Thyroid gland (tissue), 4 donors: ENCODE measurements at regions not wholly inside any gene's neighbourhood (a gene's known extent, or its start where the extent isn't known, plus 50 kb on each side); places are given as distances from the start of the nearest gene placed in this dataset.

Experiments
- DNase-seq, 2 donors: peaks; one replicate each; pipeline ENCODE4 v3.0.0-alpha.2; 2019
- H3K27ac ChIP-seq, 3 donors: fragments of 200-600 bp; sonication (generic); 1 replicate in 2 of 3; 2 replicates in 1 of 3; pipeline ENCODE4 v1.5.1; 2016 to 2019; ENCODE audit warnings: mild to moderate bottlenecking in 1 of 3, moderate library complexity in 1 of 3
- H3K27me3 ChIP-seq: fragments of 200-600 bp; sonication (generic); one replicate; pipeline ENCODE4 v1.5.1; 2019
- H3K36me3 ChIP-seq, 2 donors: fragments of 200-600 bp; sonication (generic); one replicate each; pipeline ENCODE4 v1.5.1; 2016 to 2019
- H3K4me1 ChIP-seq, 2 donors: fragments of 200-600 bp; sonication (generic); one replicate each; pipeline ENCODE4 v1.5.1; 2017 to 2019
- H3K4me3 ChIP-seq, 3 donors: fragments of 200-600 bp; sonication (generic); replicated peaks in 1 of 3; 1 replicate in 2 of 3; 2 replicates in 1 of 3; pipeline ENCODE4 v1.5.1; 2016; ENCODE audit warnings: mild to moderate bottlenecking in 1 of 3
- H3K9me3 ChIP-seq: fragments of 200-600 bp; sonication (generic); one replicate; pipeline ENCODE4 v1.5.1; 2017
- CTCF ChIP-seq, 6 experiments: fragments of 200-600 bp in 3 of 6; fragments of 450-650 bp in 3 of 6; sonication (generic) in 3 of 6; IDR thresholded peaks; one replicate each; pipeline ENCODE4 v1.5.1; 2016 to 2019; ENCODE audit warnings: antibody characterized with exemption in 6 of 6, mild to moderate bottlenecking in 2 of 6, inconsistent platforms in 1 of 6, moderate library complexity in 1 of 6
- POLR2A ChIP-seq, 2 donors: fragments of 450-650 bp; IDR thresholded peaks; one replicate each; pipeline ENCODE4 v1.6.1; 2017; ENCODE audit warnings: antibody characterized with exemption in 2 of 2, mild to moderate bottlenecking in 2 of 2, moderate library complexity in 1 of 2
- WGBS, 2 donors: methylation state at CpG; one replicate each; pipeline ENCODE4 v1.1.5; 2017; 5-methylcytosine and 5-hydroxymethylcytosine counted together
- intact Hi-C: fragments of 100-400 bp; cut with DNase I; formaldehyde crosslinking; loops from one replicate; pipeline ENCODE4 v1.15.1; 2023

GRCh38 chr6:147055821-147056392, 148.3 kb upstream of the STXBP5 start:
- TF ChIP-seq CTCF (IDR thresholded peaks at IDR 0.05) (no peak), POLR2A (IDR thresholded peaks at IDR 0.05) (no peak)
- Histone ChIP-seq H3K27me3 (no peaks in the 10 kb centered on the region), H3K4me1 (no peaks in the 10 kb centered on the region), H3K4me3 (no peak overlapping the region), H3K9me3 (no peaks in the 10 kb centered on the region), H3K27ac (no peak overlapping the region), H3K36me3 (no peaks in the 10 kb centered on the region)
- intact Hi-C loops = no loop called here
- no peak for DNase-seq
- WGBS, 2 donors = 86% methylated on average over 8 of the region's 8 CpGs

- Histone ChIP-seq H3K9me3 (no peaks in the 10 kb centered on the region), H3K27me3 (no peaks in the 10 kb centered on the region), H3K4me3 (no peak overlapping the region), H3K36me3 (no peaks in the 10 kb centered on the region), H3K4me1 (no peaks in the 10 kb centered on the region), H3K27ac (no peak overlapping the region)
- intact Hi-C loops = no loop called here
- no peak for DNase-seq
- 84 to 87% methylated on average over 1 of the region's 1 CpG for WGBS, 2 donors
- TF ChIP-seq POLR2A (IDR thresholded peaks at IDR 0.05) = no peak
- no peak for TF ChIP-seq CTCF (IDR thresholded peaks at IDR 0.05)
Measured at GRCh38 chr6:147057188-147057587, 147.0 kb upstream of the STXBP5 start.

GRCh38 chr6:147057705-147058342, 146.4 kb upstream of the STXBP5 start:
- Histone ChIP-seq H3K27ac (no peak overlapping the region), H3K4me3 (no peak overlapping the region), H3K27me3 (no peaks in the 10 kb centered on the region), H3K4me1 (no peaks in the 10 kb centered on the region), H3K9me3 (no peaks in the 10 kb centered on the region), H3K36me3 (no peaks in the 10 kb centered on the region)
- intact Hi-C loops = no loop called here
- DNase-seq = no peak
- TF ChIP-seq CTCF (IDR thresholded peaks at IDR 0.05) (no peak), POLR2A (IDR thresholded peaks at IDR 0.05) (no peak)
- WGBS, 2 donors = 93 to 94% methylated on average over 3 of the region's 3 CpGs

GRCh38 chr6:147058786-147059385, 145.3 kb upstream of the STXBP5 start:
- H3K9me3 ChIP-seq = no peaks in the 10 kb centered on the region
- H3K27me3 ChIP-seq = no peaks in the 10 kb centered on the region
- intact Hi-C loops = no loop called here
- no peaks in the 10 kb centered on the region for H3K4me1 ChIP-seq
- 21 to 50% methylated on average over 1 of the region's 1 CpG for WGBS, 2 donors
- no peak for DNase-seq
- no peak overlapping the region for H3K27ac ChIP-seq
- H3K4me3 ChIP-seq = no peak overlapping the region
- no peaks in the 10 kb centered on the region for H3K36me3 ChIP-seq
- TF ChIP-seq CTCF (IDR thresholded peaks at IDR 0.05) (no peak), POLR2A (IDR thresholded peaks at IDR 0.05) (no peak)

- no peaks in the 10 kb centered on the region for H3K36me3 ChIP-seq
- DNase-seq = no peak
- intact Hi-C loops = no loop called here
- no peaks in the 10 kb centered on the region for H3K27me3 ChIP-seq
- no peaks in the 10 kb centered on the region for H3K4me1 ChIP-seq
- H3K9me3 ChIP-seq = no peaks in the 10 kb centered on the region
- 87 to 88% methylated on average over 1 of the region's 1 CpG for WGBS, 2 donors
- TF ChIP-seq CTCF (IDR thresholded peaks at IDR 0.05) (no peak), POLR2A (IDR thresholded peaks at IDR 0.05) (no peak)
- H3K4me3 ChIP-seq = no peak overlapping the region
- no peak overlapping the region for H3K27ac ChIP-seq
Measured at GRCh38 chr6:147060636-147061035, 143.6 kb upstream of the STXBP5 start.
